Activated CD4-positive, alpha-beta T cell treated with anti-CD3 and anti-CD28 coated beads, Interleukin-2, Interleukin-6, amounts not matched to agents 100 ng/mL and 50 ng/mL, durations not matched to agents 16 hours and 8 hours (primary cell): ENCODE measurements at regions not wholly inside any gene's neighbourhood (a gene's known extent, or its start where the extent isn't known, plus 50 kb on each side); places are given as distances from the start of the nearest gene placed in this dataset.
A peak's percentile ranks its signal among the peaks of the same experiment; 100 is the strongest.
"Not testable (repeated sequence)": the region's sequence is repeated elsewhere in the genome, so short reads cannot be mapped to it uniquely, and the experiment has no call there.

ENCODE experiments used
- DNase-seq: peaks from one replicate; pipeline ENCODE4 v3.0.0-alpha.2; 2020

- not testable (repeated sequence) for DNase-seq
These were observed 94.0 kb upstream of the SCAF8 start for GRCh38 chr6:154639196-154639595.

- no peak for DNase-seq
These were observed 84.9 kb upstream of the SCAF8 start for GRCh38 chr6:154648188-154648887.

GRCh38 chr6:154648888-154649205 is 84.4 kb upstream of the SCAF8 start:
- no peak for DNase-seq

GRCh38 chr6:154649721-154650120 is 83.5 kb upstream of the SCAF8 start:
- no peak for DNase-seq

GRCh38 chr6:154650351-154650750 is 82.9 kb upstream of the SCAF8 start:
- DNase-seq: no peak

GRCh38 chr6:154651656-154652055 is 81.6 kb upstream of the SCAF8 start:
- DNase-seq: no peak

- no peak for DNase-seq
These were observed 79.8 kb upstream of the SCAF8 start for GRCh38 chr6:154653385-154653784.

- no peak for DNase-seq
These were observed 79.4 kb upstream of the SCAF8 start for GRCh38 chr6:154653853-154654252.

- DNase-seq: no peak
These were observed 76.6 kb upstream of the SCAF8 start for GRCh38 chr6:154656660-154657059.

GRCh38 chr6:154661768-154662167 is 71.4 kb upstream of the SCAF8 start:
- no peak for DNase-seq

- DNase-seq: no peak
These were observed 68.9 kb upstream of the SCAF8 start for GRCh38 chr6:154664287-154664686.

- DNase-seq: no peak
These were observed 65.1 kb upstream of the SCAF8 start for GRCh38 chr6:154668156-154668555.

- no peak for DNase-seq
These were observed 61.1 kb upstream of the SCAF8 start for GRCh38 chr6:154672086-154672485.

GRCh38 chr6:154673919-154674318 is 59.3 kb upstream of the SCAF8 start:
- DNase-seq: no peak

GRCh38 chr6:154675602-154676088 is 57.6 kb upstream of the SCAF8 start:
- DNase-seq: peak; percentile 92

- no peak for DNase-seq
These were observed 50.5 kb upstream of the SCAF8 start for GRCh38 chr6:154682633-154683125.
